Keratinocyte (primary cell): ENCODE measurements at regions not wholly inside any gene's neighbourhood (a gene's known extent, or its start where the extent isn't known, plus 50 kb on each side); places are given as distances from the start of the nearest gene placed in this dataset.

ENCODE experiments used
- CTCF ChIP-seq, 3 experiments: IDR thresholded peaks in 1 of 3; conservative IDR thresholded peaks in 1 of 3; optimal IDR thresholded peaks in 1 of 3; 2 replicates in 2 of 3; 3 replicates in 1 of 3; pipeline versions ENCODE3 to v1.5.1; 2011; ENCODE audit warnings: low read length in 3 of 3, mild to moderate bottlenecking in 3 of 3, moderate library complexity in 2 of 3, control low read depth in 1 of 3, inconsistent platforms in 1 of 3; ENCODE audit not compliant: insufficient read depth in 2 of 3; ENCODE audit errors: extremely low read depth in 1 of 3
- EZH2 ChIP-seq: IDR thresholded peaks from one replicate; pipeline ENCODE4 v1.6.1; 2012; ENCODE audit warnings: inconsistent platforms, mild to moderate bottlenecking, low read length, moderate library complexity

GRCh38 chr2:228917220-228917619 lies 353.9 kb downstream of the PID1 start:
- TF ChIP-seq CTCF (optimal IDR thresholded peaks at IDR 0.05 in 1 of 3, IDR thresholded peaks at IDR 0.05 in 1 of 3, conservative IDR thresholded peaks at IDR 0.05 in 1 of 3; ENCODE audit: extremely low read depth in 1 of 3, insufficient read depth in 2 of 3, low read length in 3 of 3) (no peak), EZH2 (no peak)
